ENCODE measurements at regions not wholly inside any gene's neighbourhood (a gene's known extent, or its start where the extent isn't known, plus 50 kb on each side); places are given as distances from the start of the nearest gene placed in this dataset.
A peak's percentile ranks its signal among the peaks of the same experiment; 100 is the strongest.

- TF ChIP-seq CTCF (IDR thresholded peaks at IDR 0.05) = peak in 1 of 4 experiments; percentile 20
- TF ChIP-seq POLR2A (IDR thresholded peaks at IDR 0.05) = no peak
These were observed 338.3 kb upstream of the CHD6 start for GRCh38 chr20:41956338-41957074.

All from uterus (tissue), 2 donors.